ENCODE measurements at regions not wholly inside any gene's neighbourhood (a gene's known extent, or its start where the extent isn't known, plus 50 kb on each side); places are given as distances from the start of the nearest gene placed in this dataset.
"Not testable (repeated sequence)": the region's sequence is repeated elsewhere in the genome, so short reads cannot be mapped to it uniquely, and the experiment has no call there.

DNA sequence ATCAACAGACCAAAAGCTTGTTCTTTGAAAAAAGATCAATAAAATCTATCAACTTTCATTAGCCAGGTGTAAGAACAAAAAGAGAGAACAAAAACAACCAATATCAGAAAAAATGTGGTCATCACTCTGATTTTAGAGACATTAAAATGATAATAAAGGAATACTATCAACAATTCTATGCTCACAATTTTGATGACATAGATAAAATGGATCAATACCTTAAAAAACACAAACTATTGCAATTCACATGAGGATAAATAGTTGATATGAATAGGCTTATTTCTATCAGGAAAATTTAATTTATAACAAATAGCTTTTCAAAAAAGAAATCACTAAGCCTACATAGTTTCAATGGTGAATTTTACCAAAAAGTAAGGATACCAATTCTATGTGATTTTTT lies 809.4 kb upstream of the EYS start:
- intact Hi-C loops (cut with DNase I), result no loop called here
- no peak for FAIRE-seq

GRCh38 chr6:66508433-66508832 lies 801.4 kb upstream of the EYS start:
- Histone ChIP-seq H3K27ac (ENCODE audit: low read depth in 2 of 2, low read length in 2 of 2) (no peak overlapping the region), H3K4me1 (ENCODE audit: control insufficient read depth in 2 of 3, insufficient read depth in 2 of 3, low read depth in 1 of 3, low read length in 3 of 3) (no peaks in the 10 kb centered on the region), H3K36me3 (ENCODE audit: control insufficient read depth in 2 of 3, insufficient read depth in 3 of 3, low read length in 3 of 3) (no peaks in the 10 kb centered on the region), H3K4me3 (ENCODE audit: low read length in 3 of 3) (no peak overlapping the region), H3K9me3 (ENCODE audit: control insufficient read depth in 2 of 3, insufficient read depth in 1 of 3, low read length in 3 of 3) (peaks cover 0 to 2% (median 0%) of the 10 kb centered on the region in 3 donors), H3K9ac (ENCODE audit: low read length in 3 of 3) (no peak overlapping the region), H3K27me3 (ENCODE audit: control insufficient read depth, insufficient read depth, low read length) (no peaks in the 10 kb centered on the region)
- DNase-seq, result no peak
- FAIRE-seq, result no peak
- intact Hi-C loops (cut with DNase I), result no loop called here
- TF ChIP-seq, protein P1, sequence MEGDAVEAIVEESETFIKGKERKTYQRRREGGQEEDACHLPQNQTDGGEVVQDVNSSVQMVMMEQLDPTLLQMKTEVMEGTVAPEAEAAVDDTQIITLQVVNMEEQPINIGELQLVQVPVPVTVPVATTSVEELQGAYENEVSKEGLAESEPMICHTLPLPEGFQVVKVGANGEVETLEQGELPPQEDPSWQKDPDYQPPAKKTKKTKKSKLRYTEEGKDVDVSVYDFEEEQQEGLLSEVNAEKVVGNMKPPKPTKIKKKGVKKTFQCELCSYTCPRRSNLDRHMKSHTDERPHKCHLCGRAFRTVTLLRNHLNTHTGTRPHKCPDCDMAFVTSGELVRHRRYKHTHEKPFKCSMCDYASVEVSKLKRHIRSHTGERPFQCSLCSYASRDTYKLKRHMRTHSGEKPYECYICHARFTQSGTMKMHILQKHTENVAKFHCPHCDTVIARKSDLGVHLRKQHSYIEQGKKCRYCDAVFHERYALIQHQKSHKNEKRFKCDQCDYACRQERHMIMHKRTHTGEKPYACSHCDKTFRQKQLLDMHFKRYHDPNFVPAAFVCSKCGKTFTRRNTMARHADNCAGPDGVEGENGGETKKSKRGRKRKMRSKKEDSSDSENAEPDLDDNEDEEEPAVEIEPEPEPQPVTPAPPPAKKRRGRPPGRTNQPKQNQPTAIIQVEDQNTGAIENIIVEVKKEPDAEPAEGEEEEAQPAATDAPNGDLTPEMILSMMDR (IDR thresholded peaks at IDR 0.05; ENCODE audit: borderline replicate concordance, extremely low read depth, insufficient read depth), result no peak

More for the DNA sequence above, 809.4 kb upstream of the EYS start:
- no peak overlapping the region for H3K4me3 ChIP-seq (ENCODE audit: low read length in 3 of 3)
- no peaks in the 10 kb centered on the region for H3K27me3 ChIP-seq (ENCODE audit: control insufficient read depth, insufficient read depth, low read length)
- DNase-seq, result no peak
- H3K9me3 ChIP-seq (ENCODE audit: control insufficient read depth in 2 of 3, insufficient read depth in 1 of 3, low read length in 3 of 3), result no peaks in the 10 kb centered on the region
- no peak overlapping the region for H3K9ac ChIP-seq (ENCODE audit: low read length in 3 of 3)
- TF ChIP-seq, protein P1 (IDR thresholded peaks at IDR 0.05; ENCODE audit: borderline replicate concordance, extremely low read depth, insufficient read depth), result no peak
- no peaks in the 10 kb centered on the region for H3K36me3 ChIP-seq (ENCODE audit: control insufficient read depth in 2 of 3, insufficient read depth in 3 of 3, low read length in 3 of 3)
- H3K4me1 ChIP-seq (ENCODE audit: control insufficient read depth in 2 of 3, insufficient read depth in 2 of 3, low read depth in 1 of 3, low read length in 3 of 3), result no peaks in the 10 kb centered on the region
- no peak overlapping the region for H3K27ac ChIP-seq (ENCODE audit: low read depth in 2 of 2, low read length in 2 of 2)

DNA sequence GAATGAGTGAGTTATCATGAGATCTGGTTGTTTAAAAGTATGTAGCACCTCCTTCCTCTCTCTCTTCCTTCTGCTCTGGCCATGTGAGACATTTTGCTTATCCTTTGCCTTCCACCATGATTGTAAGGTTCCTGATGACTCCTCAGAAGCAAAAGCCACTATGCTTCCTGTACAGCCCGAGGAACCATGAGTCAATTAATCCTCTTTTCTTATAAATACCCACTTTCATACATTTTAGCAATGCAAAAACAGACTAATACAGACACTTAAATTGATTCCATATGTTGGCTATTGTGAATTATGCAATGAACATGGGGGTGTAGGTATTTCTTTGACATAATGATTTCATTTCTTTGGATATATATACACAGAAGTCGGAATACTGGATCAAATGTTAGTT lies 792.8 kb upstream of the EYS start:
- TF ChIP-seq, protein P1 (IDR thresholded peaks at IDR 0.05; ENCODE audit: borderline replicate concordance, extremely low read depth, insufficient read depth), result no peak

DNA sequence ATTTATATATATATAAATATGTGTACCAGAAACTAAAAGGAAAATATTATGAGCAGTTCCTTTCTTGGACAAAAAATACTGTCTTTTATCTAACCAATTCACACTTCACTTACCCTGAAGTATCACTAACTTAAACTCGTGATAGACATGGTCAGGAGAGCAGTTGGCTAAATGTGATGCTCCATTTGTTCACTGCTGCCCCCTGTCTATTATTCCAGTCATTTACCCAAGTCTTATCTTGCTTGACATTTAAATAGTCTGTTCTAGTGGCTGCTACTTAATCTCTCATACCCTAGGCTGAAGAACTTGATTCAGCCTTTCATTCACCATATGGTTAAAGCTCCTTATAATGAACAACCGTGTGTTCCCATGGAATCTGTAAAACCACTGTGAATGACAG lies 789.6 kb upstream of the EYS start:
- Histone ChIP-seq H3K9me3 (ENCODE audit: control insufficient read depth in 2 of 3, insufficient read depth in 1 of 3, low read length in 3 of 3) (no peaks in the 10 kb centered on the region), H3K4me3 (ENCODE audit: low read length in 3 of 3) (no peak overlapping the region), H3K27me3 (ENCODE audit: control insufficient read depth, insufficient read depth, low read length) (no peaks in the 10 kb centered on the region), H3K27ac (ENCODE audit: low read depth in 2 of 2, low read length in 2 of 2) (no peak overlapping the region), H3K4me1 (ENCODE audit: control insufficient read depth in 2 of 3, insufficient read depth in 2 of 3, low read depth in 1 of 3, low read length in 3 of 3) (no peaks in the 10 kb centered on the region), H3K36me3 (ENCODE audit: control insufficient read depth in 2 of 3, insufficient read depth in 3 of 3, low read length in 3 of 3) (no peaks in the 10 kb centered on the region), H3K9ac (ENCODE audit: low read length in 3 of 3) (no peak overlapping the region)
- DNase-seq (peak in 2 of 5 donors; percentile 10 to 13), FAIRE-seq (no peak)
- intact Hi-C loops (cut with DNase I), result no loop called here
- TF ChIP-seq, protein P1 (IDR thresholded peaks at IDR 0.05; ENCODE audit: borderline replicate concordance, extremely low read depth, insufficient read depth), result no peak

More for the DNA sequence above, 792.8 kb upstream of the EYS start:
- Histone ChIP-seq H3K4me1 (ENCODE audit: control insufficient read depth in 2 of 3, insufficient read depth in 2 of 3, low read depth in 1 of 3, low read length in 3 of 3) (no peaks in the 10 kb centered on the region), H3K4me3 (ENCODE audit: low read length in 3 of 3) (no peak overlapping the region), H3K36me3 (ENCODE audit: control insufficient read depth in 2 of 3, insufficient read depth in 3 of 3, low read length in 3 of 3) (no peaks in the 10 kb centered on the region), H3K27me3 (ENCODE audit: control insufficient read depth, insufficient read depth, low read length) (no peaks in the 10 kb centered on the region), H3K9me3 (ENCODE audit: control insufficient read depth in 2 of 3, insufficient read depth in 1 of 3, low read length in 3 of 3) (peaks cover 0 to 2% (median 0%) of the 10 kb centered on the region in 3 donors), H3K27ac (ENCODE audit: low read depth in 2 of 2, low read length in 2 of 2) (no peak overlapping the region), H3K9ac (ENCODE audit: low read length in 3 of 3) (no peak overlapping the region)
- DNase-seq (no peak), FAIRE-seq (no peak)
- intact Hi-C loops (cut with DNase I), result no loop called here

- intact Hi-C loops (cut with DNase I); FAIRE-seq; DNase-seq; H3K9me3 ChIP-seq (ENCODE audit: control insufficient read depth in 2 of 3, insufficient read depth in 1 of 3, low read length in 3 of 3); H3K36me3 ChIP-seq (ENCODE audit: control insufficient read depth in 2 of 3, insufficient read depth in 3 of 3, low read length in 3 of 3); H3K4me3 ChIP-seq (ENCODE audit: low read length in 3 of 3); H3K9ac ChIP-seq (ENCODE audit: low read length in 3 of 3); H3K27me3 ChIP-seq (ENCODE audit: control insufficient read depth, insufficient read depth, low read length); H3K4me1 ChIP-seq (ENCODE audit: control insufficient read depth in 2 of 3, insufficient read depth in 2 of 3, low read depth in 1 of 3, low read length in 3 of 3); H3K27ac ChIP-seq (ENCODE audit: low read depth in 2 of 2, low read length in 2 of 2): not testable (repeated sequence)
Measured at GRCh38 chr6:66494643-66495042, 787.6 kb upstream of the EYS start.
